IMR-90 (cell line): ENCODE measurements at regions not wholly inside any gene's neighbourhood (a gene's known extent, or its start where the extent isn't known, plus 50 kb on each side); places are given as distances from the start of the nearest gene placed in this dataset.

Source experiments
- ATAC-seq: fragments of 200-7000 bp; cut with Tn5 transposase; 2 replicates; pipeline ENCODE4 v1.9.1; 2020; ENCODE audit warnings: low read depth, mild to moderate bottlenecking, moderate library complexity
- BruUV-seq: library from RNA; stranded (reverse); fragments of 400-500 nt; replicated peaks from 2 replicates; lab custom pipeline; 2021; lab: Mats Ljungman, UMichigan
- CTCF ChIA-PET: fragments of 300-600 bp; formaldehyde crosslinking; extraction: SDS; loops from one replicate; lab custom pipeline; 2021; ENCODE audit warnings: antibody characterized with exemption; lab: Yijun Ruan, JAX
- POLR2A ChIA-PET: fragments of 300-600 bp; sonication (Branson Sonifier 250); formaldehyde crosslinking; loops from one replicate; lab custom pipeline; 2022; ENCODE audit warnings: antibody characterized with exemption; ENCODE audit not compliant: unreplicated experiment; lab: Charles Lee
- DNase-seq: peaks from one replicate; pipeline ENCODE4 v3.0.0; 2013
- H2AFZ ChIP-seq: replicated peaks from 2 replicates; pipeline ENCODE3; 2013; ENCODE audit warnings: low read length, mild to moderate bottlenecking; ENCODE audit not compliant: poor library complexity
- H2AK5ac ChIP-seq: 2 replicates; pipeline ENCODE4 v1.6.1; 2013; ENCODE audit warnings: low read depth, low read length, inconsistent platforms
- H2AK9ac ChIP-seq: replicated peaks from 2 replicates; pipeline ENCODE3; 2013; ENCODE audit warnings: mild to moderate bottlenecking, low read depth, low read length, moderate library complexity; ENCODE audit not compliant: poor library complexity
- H2BK120ac ChIP-seq: 2 replicates; pipeline ENCODE4 v1.6.1; 2013; ENCODE audit warnings: low read depth, low read length, inconsistent platforms
- H2BK15ac ChIP-seq: 3 replicates; pipeline ENCODE4 v1.6.1; 2013; ENCODE audit warnings: low read depth, low read length, inconsistent platforms
- H2BK20ac ChIP-seq: 2 replicates; pipeline ENCODE4 v1.6.1; 2013; ENCODE audit warnings: low read depth, mild to moderate bottlenecking, inconsistent platforms, low read length, moderate library complexity
- H2BK5ac ChIP-seq: 2 replicates; pipeline ENCODE4 v1.6.1; 2013; ENCODE audit warnings: mild to moderate bottlenecking, low read depth, low read length, inconsistent platforms; ENCODE audit not compliant: poor library complexity, severe bottlenecking
- H3K14ac ChIP-seq: replicated peaks from 2 replicates; pipeline ENCODE4 v1.6.1; 2013; ENCODE audit warnings: low read depth, low read length, inconsistent platforms
- H3K18ac ChIP-seq: 2 replicates; pipeline ENCODE4 v1.6.1; 2013; ENCODE audit warnings: low read depth, low read length, control low read depth
- H3K23ac ChIP-seq: 2 replicates; pipeline ENCODE4 v1.6.1; 2013; ENCODE audit warnings: low read depth, low read length, inconsistent platforms
- H3K27ac ChIP-seq: 2 replicates; pipeline ENCODE4 v1.5.1; 2013; ENCODE audit warnings: mild to moderate bottlenecking, control low read depth, low read length; ENCODE audit not compliant: insufficient read depth
- H3K27me3 ChIP-seq: 2 replicates; pipeline ENCODE4 v1.6.1; 2013; ENCODE audit warnings: low read length; ENCODE audit not compliant: control insufficient read depth, insufficient read depth
- H3K36me3 ChIP-seq: 2 replicates; pipeline ENCODE4 v1.6.1; 2013; ENCODE audit warnings: low read length, mixed read lengths; ENCODE audit not compliant: control insufficient read depth, insufficient read depth
- H3K4ac ChIP-seq: 2 replicates; pipeline ENCODE4 v1.6.1; 2013; ENCODE audit warnings: low read depth, low read length, inconsistent platforms
- H3K4me1 ChIP-seq: 2 replicates; pipeline ENCODE4 v1.6.1; 2013; ENCODE audit warnings: low read length, mixed read lengths; ENCODE audit not compliant: control insufficient read depth, insufficient read depth
- H3K4me2 ChIP-seq: 2 replicates; pipeline ENCODE4 v1.6.1; 2013; ENCODE audit warnings: low read depth, mild to moderate bottlenecking, control low read depth, low read length, moderate library complexity
- H3K4me3 ChIP-seq: 2 replicates; pipeline ENCODE4 v1.5.1; 2013; ENCODE audit warnings: low read depth, mild to moderate bottlenecking, control low read depth, low read length, moderate library complexity; ENCODE audit not compliant: insufficient read depth
- H3K56ac ChIP-seq: 2 replicates; pipeline ENCODE4 v1.6.1; 2013; ENCODE audit warnings: low read length, inconsistent platforms; ENCODE audit not compliant: insufficient read depth; ENCODE audit errors: extremely low read depth
- H3K79me1 ChIP-seq, 2 experiments: 2 replicates each; pipeline ENCODE4 v1.6.1; 2013; ENCODE audit warnings: low read length in 2 of 2, inconsistent platforms in 1 of 2, low read depth in 1 of 2
- H3K9ac ChIP-seq: 2 replicates; pipeline ENCODE4 v1.6.1; 2013; ENCODE audit warnings: low read depth, low read length, control low read depth
- H3K9me1 ChIP-seq: 2 replicates; pipeline ENCODE4 v1.6.1; 2013; ENCODE audit warnings: low read length, inconsistent platforms; ENCODE audit not compliant: insufficient read depth
- H3K9me3 ChIP-seq: 2 replicates; pipeline ENCODE4 v1.6.1; 2013; ENCODE audit warnings: low read length; ENCODE audit not compliant: control insufficient read depth, insufficient read depth
- H4K20me1 ChIP-seq: 2 replicates; pipeline ENCODE4 v1.6.1; 2013; ENCODE audit warnings: low read length, inconsistent platforms; ENCODE audit not compliant: insufficient read depth
- H4K5ac ChIP-seq: 2 replicates; pipeline ENCODE4 v1.6.1; 2013; ENCODE audit warnings: mild to moderate bottlenecking, low read depth, low read length, control low read depth
- H4K8ac ChIP-seq, 2 experiments: 2 replicates each; pipeline ENCODE4 v1.6.1; 2013; ENCODE audit warnings: low read depth in 2 of 2, low read length in 2 of 2, control low read depth in 1 of 2, inconsistent platforms in 1 of 2
- H4K91ac ChIP-seq: 2 replicates; pipeline ENCODE4 v1.6.1; 2013; ENCODE audit warnings: low read depth, low read length, inconsistent platforms; ENCODE audit not compliant: insufficient read depth
- SMC3 ChIP-seq: fragments of 150-350 bp; IDR thresholded peaks from 2 replicates; pipeline ENCODE4 v1.6.1; 2016; ENCODE audit warnings: low read depth, mild to moderate bottlenecking, antibody characterized with exemption, low read length, moderate library complexity
- WGBS, 2 experiments: methylation state at CpG; one replicate each; pipeline versions ENCODE4 v1.1.5 to v1.1.7; 2013; ENCODE audit warnings: missing lambda C conversion rate in 2 of 2; ENCODE audit not compliant: insufficient read length in 1 of 2; ENCODE audit errors: extremely low coverage in 2 of 2; 5-methylcytosine and 5-hydroxymethylcytosine counted together
- dilution Hi-C: fragments of 300-500 bp; cut with HindIII; formaldehyde crosslinking; loops from one replicate; pipeline ENCODE4 v1.14.3; 2018; ENCODE audit warnings: low sequenced_read_pairs; ENCODE audit not compliant: unreplicated experiment
- in situ Hi-C: fragments of 300-500 bp; cut with MboI; formaldehyde crosslinking; loops from 3 replicates; pipeline ENCODE4 v1.14.3; 2019; ENCODE audit warnings: low sequenced_read_pairs, inconsistent platforms, mixed read lengths
- intact Hi-C: fragments of 100-400 bp; cut with micrococcal nuclease; formaldehyde crosslinking; loops from 2 replicates; pipeline ENCODE4 v1.10.0; 2022

GRCh38 chr4:125826801-125827695 lies 512.3 kb downstream of the FAT4 start:
- no peak overlapping the region for H3K4me3 ChIP-seq
- no peak overlapping the region for H3K4ac ChIP-seq
- H3K4me1 ChIP-seq = no peaks in the 10 kb centered on the region
- TF ChIP-seq SMC3 = no peak
- no peaks in the 10 kb centered on the region for H3K9me3 ChIP-seq
- no peak overlapping the region for H2BK120ac ChIP-seq
- no peak overlapping the region for H4K91ac ChIP-seq
- dilution Hi-C loops = no loop called here
- no peak overlapping the region for H3K23ac ChIP-seq
- no peak overlapping the region; the same call in 1 of the 2 replicates for H3K9ac ChIP-seq
- peak; percentile 19 for DNase-seq
- no peaks in the 10 kb centered on the region for H4K20me1 ChIP-seq
- no peak overlapping the region for H3K4me2 ChIP-seq
- no peak overlapping the region for H2AK9ac ChIP-seq
- no peak overlapping the region for H2BK5ac ChIP-seq
- WGBS, 2 experiments = no CpG with 5 or more reads among the region's 3 CpGs
- no peak overlapping the region for H2AK5ac ChIP-seq
- intact Hi-C loops = no loop called here
- no peak overlapping the region for H4K5ac ChIP-seq
- in situ Hi-C loops = no loop called here
- no peaks in the 10 kb centered on the region for H3K27me3 ChIP-seq
- H3K36me3 ChIP-seq = no peaks in the 10 kb centered on the region
- ATAC-seq = no peak
- H4K8ac ChIP-seq = no peak overlapping the region
- H3K9me1 ChIP-seq = no peaks in the 10 kb centered on the region
- H3K14ac ChIP-seq = no peak overlapping the region
- no peak overlapping the region for H3K27ac ChIP-seq
- BruUV-seq = no TSS peak
- H3K56ac ChIP-seq = no peak overlapping the region
- POLR2A ChIA-PET = no interaction called here
- no peak overlapping the region for H3K18ac ChIP-seq
- no peak overlapping the region for H2BK20ac ChIP-seq
- H2BK15ac ChIP-seq = no peak overlapping the region
- CTCF ChIA-PET = no interaction called here
- H3K79me1 ChIP-seq = no peaks in the 10 kb centered on the region
- H2AFZ ChIP-seq = no peak overlapping the region
